ENCODE measurements at regions not wholly inside any gene's neighbourhood (a gene's known extent, or its start where the extent isn't known, plus 50 kb on each side); places are given as distances from the start of the nearest gene placed in this dataset.

- peaks cover 9% of the 10 kb centered on the region for H3K4me1 Mint-ChIP-seq (ENCODE audit: low read depth, unreplicated experiment)
- Histone ChIP-seq H3K36me3 (ENCODE audit: control insufficient read depth, insufficient read depth, low read length) (no peaks in the 10 kb centered on the region), H3K4me3 (ENCODE audit: low read depth, low read length) (no peak overlapping the region), H3K9me3 (no peaks in the 10 kb centered on the region), H3K4me1 (peaks cover 7% of the 10 kb centered on the region; the same call in 1 of the 2 replicates), H3K27me3 (replicated peaks; ENCODE audit: control insufficient read depth, insufficient read depth, low read length) (no peaks in the 10 kb centered on the region)
- H3K27ac Mint-ChIP-seq (ENCODE audit: unreplicated experiment) = no peak overlapping the region
- TF ChIP-seq, protein P1, sequence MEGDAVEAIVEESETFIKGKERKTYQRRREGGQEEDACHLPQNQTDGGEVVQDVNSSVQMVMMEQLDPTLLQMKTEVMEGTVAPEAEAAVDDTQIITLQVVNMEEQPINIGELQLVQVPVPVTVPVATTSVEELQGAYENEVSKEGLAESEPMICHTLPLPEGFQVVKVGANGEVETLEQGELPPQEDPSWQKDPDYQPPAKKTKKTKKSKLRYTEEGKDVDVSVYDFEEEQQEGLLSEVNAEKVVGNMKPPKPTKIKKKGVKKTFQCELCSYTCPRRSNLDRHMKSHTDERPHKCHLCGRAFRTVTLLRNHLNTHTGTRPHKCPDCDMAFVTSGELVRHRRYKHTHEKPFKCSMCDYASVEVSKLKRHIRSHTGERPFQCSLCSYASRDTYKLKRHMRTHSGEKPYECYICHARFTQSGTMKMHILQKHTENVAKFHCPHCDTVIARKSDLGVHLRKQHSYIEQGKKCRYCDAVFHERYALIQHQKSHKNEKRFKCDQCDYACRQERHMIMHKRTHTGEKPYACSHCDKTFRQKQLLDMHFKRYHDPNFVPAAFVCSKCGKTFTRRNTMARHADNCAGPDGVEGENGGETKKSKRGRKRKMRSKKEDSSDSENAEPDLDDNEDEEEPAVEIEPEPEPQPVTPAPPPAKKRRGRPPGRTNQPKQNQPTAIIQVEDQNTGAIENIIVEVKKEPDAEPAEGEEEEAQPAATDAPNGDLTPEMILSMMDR (IDR thresholded peaks at IDR 0.05; ENCODE audit: insufficient read depth in 1 of 2, low read depth in 1 of 2, low read length in 1 of 2, severe bottlenecking in 1 of 2, unreplicated experiment in 1 of 2) = no peak
- CTCF ChIA-PET = no interaction called here
- H3K27me3 Mint-ChIP-seq (ENCODE audit: insufficient read depth, unreplicated experiment) = no peaks in the 10 kb centered on the region
- H3K36me3 Mint-ChIP-seq (ENCODE audit: insufficient read depth, unreplicated experiment) = no peaks in the 10 kb centered on the region
- BruUV-seq (replicated peaks) = no TSS peak
- POLR2A ChIA-PET = no interaction called here
- no peak for DNase-seq
- H3K9me3 Mint-ChIP-seq (ENCODE audit: unreplicated experiment) = no peaks in the 10 kb centered on the region
- H3K4me3 Mint-ChIP-seq (ENCODE audit: unreplicated experiment) = no peak overlapping the region
- intact Hi-C loops (cut with micrococcal nuclease; ENCODE audit: unreplicated experiment) = no loop called here
Measured at GRCh38 chr18:42165922-42166513, 211.0 kb downstream of the PIK3C3 start.

GRCh38 chr18:42168487-42168886, 213.5 kb downstream of the PIK3C3 start:
- Mint-ChIP-seq H3K36me3 (ENCODE audit: insufficient read depth, unreplicated experiment) (no peaks in the 10 kb centered on the region), H3K27me3 (ENCODE audit: insufficient read depth, unreplicated experiment) (no peaks in the 10 kb centered on the region), H3K9me3 (ENCODE audit: unreplicated experiment) (no peaks in the 10 kb centered on the region), H3K4me3 (ENCODE audit: unreplicated experiment) (no peak overlapping the region), H3K27ac (ENCODE audit: unreplicated experiment) (no peak overlapping the region), H3K4me1 (ENCODE audit: low read depth, unreplicated experiment) (peaks cover 9% of the 10 kb centered on the region)
- CTCF ChIA-PET = no interaction called here
- intact Hi-C loops (cut with micrococcal nuclease; ENCODE audit: unreplicated experiment) = no loop called here
- DNase-seq = peak in 1 of 2 experiments; percentile 5
- H3K36me3 ChIP-seq (ENCODE audit: control insufficient read depth, insufficient read depth, low read length) = no peaks in the 10 kb centered on the region
- peaks cover 7% of the 10 kb centered on the region; the same call in 1 of the 2 replicates for H3K4me1 ChIP-seq
- no peaks in the 10 kb centered on the region for H3K27me3 ChIP-seq (replicated peaks; ENCODE audit: control insufficient read depth, insufficient read depth, low read length)
- no peaks in the 10 kb centered on the region for H3K9me3 ChIP-seq
- POLR2A ChIA-PET = no interaction called here
- H3K4me3 ChIP-seq (ENCODE audit: low read depth, low read length) = no peak overlapping the region
- TF ChIP-seq, protein P1 (IDR thresholded peaks at IDR 0.05; ENCODE audit: insufficient read depth in 1 of 2, low read depth in 1 of 2, low read length in 1 of 2, severe bottlenecking in 1 of 2, unreplicated experiment in 1 of 2) = no peak
- no TSS peak for BruUV-seq (replicated peaks)

DNA sequence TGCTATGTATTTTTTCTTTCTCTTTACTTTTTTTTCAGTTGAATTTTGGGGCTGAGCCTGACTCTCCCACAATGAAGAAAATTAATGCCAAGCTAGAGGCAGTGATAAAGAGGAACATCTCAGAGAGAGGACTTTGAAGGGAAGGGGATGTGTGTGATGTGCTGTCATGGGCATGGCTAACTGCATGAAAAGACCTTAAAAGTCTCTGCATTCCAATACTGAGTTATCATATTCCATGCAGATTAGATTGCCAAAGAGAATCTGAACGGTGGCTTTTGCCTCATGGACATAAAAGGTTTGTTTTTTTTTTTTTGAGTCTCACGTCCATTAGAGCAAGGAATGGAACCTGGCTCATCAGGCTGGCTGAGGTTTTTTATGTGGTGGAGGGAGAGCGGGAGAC, 213.9 kb downstream of the PIK3C3 start:
- intact Hi-C loops (cut with micrococcal nuclease; ENCODE audit: unreplicated experiment) = no loop called here
- no peaks in the 10 kb centered on the region for H3K36me3 ChIP-seq (ENCODE audit: control insufficient read depth, insufficient read depth, low read length)
- ChIA-PET POLR2A (no interaction called here), CTCF (no interaction called here)
- H3K4me3 ChIP-seq (ENCODE audit: low read depth, low read length) = no peak overlapping the region
- no peaks in the 10 kb centered on the region for H3K9me3 ChIP-seq
- Mint-ChIP-seq H3K4me3 (ENCODE audit: unreplicated experiment) (no peak overlapping the region), H3K27me3 (ENCODE audit: insufficient read depth, unreplicated experiment) (no peaks in the 10 kb centered on the region), H3K27ac (ENCODE audit: unreplicated experiment) (peak overlapping the region; percentile 64), H3K36me3 (ENCODE audit: insufficient read depth, unreplicated experiment) (no peaks in the 10 kb centered on the region), H3K9me3 (ENCODE audit: unreplicated experiment) (no peaks in the 10 kb centered on the region), H3K4me1 (ENCODE audit: low read depth, unreplicated experiment) (peaks cover 9% of the 10 kb centered on the region)
- DNase-seq = peak in 1 of 2 experiments; percentile 2
- H3K4me1 ChIP-seq = peaks cover 7% of the 10 kb centered on the region; the same call in 1 of the 2 replicates
- no peaks in the 10 kb centered on the region for H3K27me3 ChIP-seq (replicated peaks; ENCODE audit: control insufficient read depth, insufficient read depth, low read length)
- no TSS peak for BruUV-seq (replicated peaks)
- TF ChIP-seq, protein P1 (IDR thresholded peaks at IDR 0.05; ENCODE audit: insufficient read depth in 1 of 2, low read depth in 1 of 2, low read length in 1 of 2, severe bottlenecking in 1 of 2, unreplicated experiment in 1 of 2) = no peak
